Stomach (tissue), 8 donors: ENCODE measurements at regions not wholly inside any gene's neighbourhood (a gene's known extent, or its start where the extent isn't known, plus 50 kb on each side); places are given as distances from the start of the nearest gene placed in this dataset.

Experiments used
- DNase-seq, 2 donors: peaks; one replicate each; pipeline versions ENCODE4 v3.0.0 to v3.0.0-alpha.2; 2013 to 2019
- H3K27ac ChIP-seq, 5 donors: fragments of 200-600 bp in 4 of 5; sonication (generic) in 4 of 5; one replicate each; pipeline ENCODE4 v1.5.1; 2013 to 2019; ENCODE audit warnings: mild to moderate bottlenecking in 1 of 5, moderate library complexity in 1 of 5
- H3K27me3 ChIP-seq, 3 donors: fragments of 200-600 bp; sonication (generic); one replicate each; pipeline ENCODE4 v1.5.1; 2017 to 2019; ENCODE audit warnings: mixed run types in 1 of 3
- H3K36me3 ChIP-seq, 4 donors: fragments of 200-600 bp; sonication (generic); 1 replicate in 3 of 4; 2 replicates in 1 of 4; pipeline ENCODE4 v1.5.1; 2016 to 2019
- H3K4me1 ChIP-seq, 4 donors: fragments of 200-600 bp; sonication (generic); one replicate each; pipeline ENCODE4 v1.5.1; 2016 to 2019
- H3K4me3 ChIP-seq, 4 donors: fragments of 200-600 bp; sonication (generic) in 3 of 4; one replicate each; pipeline ENCODE4 v1.5.1; 2016 to 2019; ENCODE audit warnings: mild to moderate bottlenecking in 1 of 4
- H3K9me3 ChIP-seq, 4 donors: fragments of 200-600 bp; sonication (generic); one replicate each; pipeline ENCODE4 v1.5.1; 2016 to 2019
- CTCF ChIP-seq, 7 experiments: fragments of 450-650 bp in 4 of 7; fragments of 200-600 bp in 3 of 7; sonication (generic) in 3 of 7; IDR thresholded peaks; one replicate each; pipeline ENCODE4 v1.5.1; 2016 to 2019; ENCODE audit warnings: antibody characterized with exemption in 7 of 7, control low read depth in 2 of 7, mild to moderate bottlenecking in 1 of 7
- EP300 ChIP-seq: sonication (generic); formaldehyde crosslinking; IDR thresholded peaks from one replicate; pipeline ENCODE4 v1.6.1; 2017; ENCODE audit warnings: antibody characterized with exemption
- POLR2A ChIP-seq, 4 donors: fragments of 450-650 bp; IDR thresholded peaks; one replicate each; pipeline ENCODE4 v1.6.1; 2016; ENCODE audit warnings: antibody characterized with exemption in 4 of 4, control low read depth in 2 of 4, mild to moderate bottlenecking in 1 of 4, moderate library complexity in 1 of 4
- POLR2AphosphoS5 ChIP-seq, 3 donors: sonication (generic); formaldehyde crosslinking; IDR thresholded peaks; one replicate each; pipeline ENCODE4 v1.6.1; 2016; ENCODE audit warnings: antibody characterized with exemption in 3 of 3
- WGBS, 5 donors: extraction: QIAGEN DNeasy Blood & Tissue Kit in 3 of 5; methylation state at CpG; one replicate each; pipeline versions ENCODE4 v1.1.5 to v1.1.7; 2013 to 2018; 5-methylcytosine and 5-hydroxymethylcytosine counted together
- intact Hi-C: fragments of 100-400 bp; cut with DNase I; formaldehyde crosslinking; loops from one replicate; pipeline ENCODE4 v1.15.1; 2023; ENCODE audit warnings: low total_unique reads
- donor health status: healthy with polysubstance abuse.
- donor health status: Bipolar disorder and iron deficiency.
- donor health status: healthy.

- Histone ChIP-seq H3K9me3 (no peaks in the 10 kb centered on the region), H3K4me3 (no peak overlapping the region), H3K27ac (peak overlapping the region in 4 of 5 donors; percentile 2 to 72 (median 39)), H3K27me3 (no peaks in the 10 kb centered on the region), H3K4me1 (peaks cover 16 to 49% (median 33%) of the 10 kb centered on the region in 4 donors), H3K36me3 (no peaks in the 10 kb centered on the region)
- intact Hi-C loops: no loop called here
- no peak for TF ChIP-seq POLR2A (IDR thresholded peaks at IDR 0.05)
- TF ChIP-seq EP300: no peak
- TF ChIP-seq POLR2AphosphoS5 (IDR thresholded peaks at IDR 0.05): no peak
- TF ChIP-seq CTCF (IDR thresholded peaks at IDR 0.05): no peak
- no peak for DNase-seq
- WGBS, 5 donors: 71 to 81% (median 76%) methylated on average over 9 of the region's 9 CpGs
Observed at GRCh38 chr1:94608852-94609530, 67.4 kb upstream of the F3 start.

- DNase-seq: peak in 1 of 2 donors; percentile 73
Observed at GRCh38 chr1:94608142-94608851, 66.7 kb upstream of the F3 start.

GRCh38 chr1:94607398-94607797 is 65.8 kb upstream of the F3 start:
- DNase-seq: no peak
- H3K36me3 ChIP-seq: no peaks in the 10 kb centered on the region
- H3K27ac ChIP-seq: peak overlapping the region in 1 of 5 donors; percentile 67
- H3K27me3 ChIP-seq: no peaks in the 10 kb centered on the region
- WGBS, 5 donors: 93 to 98% (median 95%) methylated on average over 4 of the region's 4 CpGs
- no peak overlapping the region for H3K4me3 ChIP-seq
- no peaks in the 10 kb centered on the region for H3K9me3 ChIP-seq
- TF ChIP-seq CTCF (IDR thresholded peaks at IDR 0.05) (no peak), POLR2A (IDR thresholded peaks at IDR 0.05) (no peak), POLR2AphosphoS5 (IDR thresholded peaks at IDR 0.05) (no peak), EP300 (no peak)
- intact Hi-C loops: no loop called here
- peaks cover 25 to 51% (median 30%) of the 10 kb centered on the region in 4 donors for H3K4me1 ChIP-seq

More at GRCh38 chr1:94608142-94608851, 66.7 kb upstream of the F3 start:
- H3K4me3 ChIP-seq: no peak overlapping the region
- WGBS, 5 donors: 58 to 70% (median 60%) methylated on average over 10 of the region's 10 CpGs
- peak overlapping the region in 4 of 5 donors; percentile 5 to 72 (median 39) for H3K27ac ChIP-seq
- peaks cover 22 to 51% (median 36%) of the 10 kb centered on the region in 4 donors for H3K4me1 ChIP-seq
- TF ChIP-seq CTCF (IDR thresholded peaks at IDR 0.05): no peak
- TF ChIP-seq POLR2A (IDR thresholded peaks at IDR 0.05): no peak
- peak in 2 of 3 donors; percentile 37 to 63 for TF ChIP-seq POLR2AphosphoS5 (IDR thresholded peaks at IDR 0.05)
- no peak for TF ChIP-seq EP300
- no peaks in the 10 kb centered on the region for H3K27me3 ChIP-seq
- intact Hi-C loops: no loop called here
- no peaks in the 10 kb centered on the region for H3K36me3 ChIP-seq
- H3K9me3 ChIP-seq: no peaks in the 10 kb centered on the region

GRCh38 chr1:94606471-94606870 is 64.9 kb upstream of the F3 start:
- TF ChIP-seq EP300 (no peak), POLR2A (IDR thresholded peaks at IDR 0.05) (no peak), POLR2AphosphoS5 (IDR thresholded peaks at IDR 0.05) (no peak), CTCF (IDR thresholded peaks at IDR 0.05) (no peak)
- H3K36me3 ChIP-seq: no peaks in the 10 kb centered on the region
- no peaks in the 10 kb centered on the region for H3K27me3 ChIP-seq
- no peak overlapping the region for H3K27ac ChIP-seq
- intact Hi-C loops: no loop called here
- no peak for DNase-seq
- H3K9me3 ChIP-seq: no peaks in the 10 kb centered on the region
- H3K4me3 ChIP-seq: no peak overlapping the region
- peaks cover 19 to 51% (median 31%) of the 10 kb centered on the region in 4 donors for H3K4me1 ChIP-seq
- 80 to 89% (median 83%) methylated on average over 4 of the region's 4 CpGs for WGBS, 5 donors
